ENCODE measurements at regions not wholly inside any gene's neighbourhood (a gene's known extent, or its start where the extent isn't known, plus 50 kb on each side); places are given as distances from the start of the nearest gene placed in this dataset.
A peak's percentile ranks its signal among the peaks of the same experiment; 100 is the strongest.

DNA sequence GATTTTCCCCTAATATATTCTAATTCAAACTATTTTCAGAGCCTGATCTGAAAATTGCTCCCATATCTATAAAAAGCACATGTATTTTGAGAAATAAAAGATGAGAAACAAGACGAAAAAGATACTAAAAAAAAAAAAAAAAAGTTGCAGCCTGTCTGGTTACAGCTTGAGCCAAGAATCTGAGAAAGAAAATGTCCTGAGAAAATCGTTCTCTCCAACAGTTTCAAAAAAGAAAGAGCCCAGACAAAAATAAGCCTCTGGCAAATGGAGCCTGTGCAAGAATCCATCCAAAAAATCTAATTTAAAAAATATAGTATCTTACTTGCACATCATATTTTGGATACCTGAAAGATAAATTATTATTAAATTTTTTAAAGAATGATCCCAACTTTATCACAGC, 163.0 kb upstream of the TBL1X start:
- intact Hi-C loops (cut with DNase I): no loop called here
- no peak for DNase-seq (ENCODE audit: low spot score)

DNA sequence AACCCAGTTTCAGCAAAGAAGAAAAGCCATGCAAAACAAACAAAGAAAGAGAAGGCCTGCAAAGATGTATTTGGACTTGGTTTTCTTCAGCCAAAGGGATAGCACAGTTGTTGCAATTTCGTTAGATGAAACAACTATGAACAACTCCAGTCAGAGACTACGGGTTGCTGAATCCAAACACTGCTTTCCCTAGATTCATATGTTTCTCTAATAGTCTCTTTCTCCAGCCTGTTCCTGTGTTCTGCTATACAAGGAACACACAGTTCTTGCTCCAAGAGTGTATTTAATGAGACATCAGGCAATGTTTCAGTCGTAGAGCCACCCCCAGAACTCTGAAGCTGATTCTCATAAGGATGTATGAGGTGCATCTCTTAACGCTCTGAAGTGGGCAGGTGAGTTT, 162.5 kb upstream of the TBL1X start:
- no peak for DNase-seq (ENCODE audit: low spot score)
- intact Hi-C loops (cut with DNase I): no loop called here

DNA sequence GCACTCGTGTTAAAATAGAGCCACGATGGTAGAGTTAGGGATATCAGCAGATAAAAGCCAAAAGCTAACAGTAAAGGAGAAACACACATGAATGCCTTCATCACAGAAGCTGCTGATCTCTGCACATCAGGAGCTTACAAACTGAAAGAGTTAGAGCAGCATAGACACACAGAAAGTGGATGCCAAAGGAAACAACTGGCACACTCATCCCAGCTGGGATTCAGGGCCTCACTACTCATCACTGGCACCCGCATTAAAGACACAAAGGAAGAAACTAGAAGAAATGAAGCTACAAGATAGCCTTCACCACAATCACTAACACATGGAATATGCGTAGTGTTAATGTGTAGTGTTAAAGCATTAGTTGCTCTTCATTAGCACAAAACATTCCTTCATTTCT, 156.4 kb upstream of the TBL1X start:
- intact Hi-C loops (cut with DNase I): no loop called here
- no peak for DNase-seq (ENCODE audit: low spot score)

DNA sequence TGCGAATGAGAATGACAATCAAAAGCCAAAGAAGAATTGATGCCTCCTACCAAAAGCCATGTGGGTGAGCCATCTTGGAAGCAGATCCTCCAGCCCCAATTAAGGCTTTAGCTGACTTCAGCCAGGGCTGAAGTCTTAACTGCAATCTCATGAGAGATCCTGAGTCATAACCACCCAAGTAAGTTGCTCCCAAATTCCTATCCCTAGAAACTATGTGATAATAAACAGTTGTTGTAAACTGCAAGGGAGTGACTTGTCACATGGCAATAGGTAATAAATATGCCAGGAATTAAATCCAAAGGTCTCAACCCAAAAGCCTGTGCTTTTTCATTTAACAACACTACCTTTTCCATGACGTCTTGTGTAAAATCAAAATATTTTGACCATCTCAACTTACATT, 154.2 kb upstream of the TBL1X start:
- no peak for DNase-seq (ENCODE audit: low spot score)
- intact Hi-C loops (cut with DNase I): no loop called here

DNA sequence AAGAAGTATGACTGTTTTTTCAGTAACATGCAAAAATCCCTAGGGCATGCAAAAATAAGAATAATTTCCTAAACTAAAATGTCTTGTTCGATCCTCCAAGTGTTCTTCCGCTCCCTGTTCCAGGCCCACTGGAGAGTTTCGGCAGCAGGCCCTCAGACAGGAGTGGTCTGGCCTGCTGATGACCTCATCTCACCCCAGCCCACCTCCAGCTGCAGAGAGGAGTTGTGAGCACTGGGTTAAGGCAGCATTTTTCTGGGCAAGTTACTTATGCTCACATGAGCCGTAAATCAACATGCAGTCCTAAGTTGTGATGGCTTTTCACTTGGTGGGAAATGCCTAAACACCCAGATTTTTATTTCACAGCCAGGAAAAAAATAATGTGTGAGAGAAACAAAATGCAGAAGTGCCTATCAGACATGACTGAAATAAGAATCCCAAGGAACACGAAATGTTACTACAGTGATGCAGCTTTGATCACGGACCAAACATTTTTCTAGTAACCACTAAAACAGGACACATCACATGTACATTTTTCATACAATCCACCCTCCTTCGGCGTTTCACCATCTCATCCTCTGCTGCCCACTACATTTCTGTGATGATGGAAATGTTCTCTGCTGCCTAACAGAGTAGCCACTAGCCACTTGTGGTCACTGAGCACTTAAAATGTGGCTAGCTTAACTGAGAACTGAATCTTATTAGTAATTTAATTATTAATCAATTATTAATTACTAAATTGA, 153.3 kb upstream of the TBL1X start:
- no peak for DNase-seq (ENCODE audit: low spot score)
- intact Hi-C loops (cut with DNase I): no loop called here

DNA sequence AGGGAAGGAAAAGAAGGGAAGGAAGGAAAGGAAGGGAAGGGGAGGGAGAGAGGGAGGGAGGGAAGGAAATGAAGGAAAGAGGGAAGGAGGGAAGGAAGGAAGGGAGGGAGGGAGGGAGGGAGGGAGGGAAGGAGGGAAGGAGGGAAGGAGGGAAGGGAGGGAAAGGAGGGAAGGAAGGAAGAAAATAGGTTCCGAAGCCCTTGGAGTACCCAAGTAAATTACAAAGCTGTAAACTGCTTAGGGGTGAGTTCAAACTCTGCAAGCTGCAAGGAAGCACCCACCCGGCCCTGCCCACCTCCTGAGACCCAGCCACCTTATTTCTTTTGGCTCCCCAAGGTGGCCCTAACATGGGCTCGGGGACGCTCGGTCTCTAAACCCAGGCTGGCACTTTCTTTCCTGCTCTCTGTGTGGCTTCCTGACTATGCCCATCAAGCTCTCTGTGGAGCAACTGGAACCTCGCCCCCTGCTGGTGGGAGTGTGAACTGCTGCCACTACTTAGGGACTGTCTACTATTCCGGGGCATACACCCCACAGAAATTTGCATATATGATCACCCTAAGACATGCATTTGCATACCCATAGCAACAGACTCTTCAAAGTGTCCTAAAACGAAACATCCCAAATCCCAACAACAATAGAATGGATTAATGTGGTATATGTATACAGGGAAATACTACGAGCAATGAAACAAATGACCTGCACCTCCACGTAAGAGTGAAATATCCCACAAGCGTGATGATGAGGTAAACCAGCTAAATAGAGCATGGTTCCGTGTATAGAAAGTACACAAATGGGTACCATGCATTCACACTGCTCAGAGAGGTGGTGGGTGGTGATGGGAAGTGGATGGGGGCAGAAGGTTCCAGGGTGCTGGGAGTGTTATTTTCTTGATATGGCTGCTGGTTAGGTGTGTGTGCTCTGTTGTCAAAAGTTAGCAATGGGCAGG, 151.7 kb upstream of the TBL1X start:
- intact Hi-C loops (cut with DNase I): no loop called here
- DNase-seq (ENCODE audit: low spot score): no peak

DNA sequence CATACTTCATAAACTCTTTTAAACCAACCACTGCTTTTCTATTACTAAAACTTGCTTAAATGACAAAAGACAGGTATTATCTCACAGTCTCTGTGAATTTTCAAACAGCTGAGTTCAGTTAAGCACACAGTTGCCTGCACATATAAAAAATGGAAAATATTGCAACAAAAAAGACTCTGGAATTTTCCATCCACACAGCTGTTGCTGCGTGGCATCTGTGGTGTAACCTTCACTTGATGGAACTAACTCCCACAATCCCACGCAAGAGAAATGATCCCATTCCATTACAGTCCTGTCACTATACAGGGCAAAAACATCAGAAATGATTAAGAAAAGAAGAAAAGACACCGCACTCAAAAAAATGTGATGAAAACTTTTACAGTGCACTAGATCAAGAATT, 149.8 kb upstream of the TBL1X start:
- no peak for DNase-seq (ENCODE audit: low spot score)
- intact Hi-C loops (cut with DNase I): no loop called here

DNA sequence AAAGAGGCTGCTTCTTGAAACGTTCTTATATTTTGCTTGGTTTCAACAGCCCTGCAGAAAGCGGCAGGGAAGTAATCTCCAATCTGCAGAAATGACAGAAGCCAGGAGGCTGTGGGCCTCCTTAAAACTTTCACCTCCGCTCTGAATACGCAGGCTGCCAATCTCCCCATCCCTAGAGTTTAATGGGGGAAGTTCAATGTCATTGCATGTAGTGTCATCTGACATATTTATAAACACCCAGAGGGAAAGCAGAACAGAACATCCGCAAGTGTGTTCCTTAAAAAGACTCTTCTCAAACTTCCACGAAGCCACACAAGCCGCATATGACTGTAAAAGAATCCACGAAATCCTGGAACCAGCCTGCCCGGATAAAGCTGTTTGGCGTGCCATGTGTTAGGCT, 148.8 kb upstream of the TBL1X start:
- no peak for DNase-seq (ENCODE audit: low spot score)
- intact Hi-C loops (cut with DNase I): no loop called here

DNA sequence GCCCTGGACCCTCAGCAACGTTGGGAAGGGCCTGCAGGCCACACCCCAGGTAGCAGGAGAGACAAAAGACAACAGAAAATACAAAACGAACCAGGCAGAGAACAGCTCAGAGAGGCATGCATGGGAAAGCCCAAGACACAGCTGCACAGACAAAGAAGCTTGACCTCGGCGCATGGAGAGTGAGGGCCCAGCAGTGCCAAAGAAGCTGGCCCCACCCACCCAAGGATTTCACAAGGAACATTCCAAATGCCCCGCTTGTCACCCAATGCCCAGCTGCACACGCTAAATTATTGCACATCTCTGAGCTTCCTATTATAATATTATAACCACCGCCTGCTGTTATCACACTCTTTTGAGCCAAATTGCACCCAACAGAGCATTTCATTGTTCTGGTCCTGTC, 147.7 kb upstream of the TBL1X start:
- no peak for DNase-seq (ENCODE audit: low spot score)
- intact Hi-C loops (cut with DNase I): no loop called here

DNA sequence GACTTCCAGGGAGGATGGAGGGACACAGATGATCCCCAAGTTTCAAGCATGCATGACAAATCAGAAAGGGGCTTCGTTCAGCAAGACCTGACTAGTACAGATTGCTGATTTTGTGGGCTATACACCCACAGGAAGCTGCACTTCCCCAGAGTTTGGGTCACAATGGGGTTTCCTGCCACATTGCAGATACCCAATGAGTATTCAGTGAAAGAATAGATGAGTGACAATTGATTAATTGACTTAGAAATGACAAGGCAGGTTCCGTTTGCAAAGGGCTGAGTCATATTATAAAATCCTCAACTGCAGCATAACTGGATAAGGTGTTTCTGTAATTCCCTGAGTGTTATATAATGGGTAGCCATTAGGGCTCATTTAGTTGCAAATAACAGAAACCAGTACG, 146.6 kb upstream of the TBL1X start:
- intact Hi-C loops (cut with DNase I): no loop called here
- DNase-seq (ENCODE audit: low spot score): no peak

DNA sequence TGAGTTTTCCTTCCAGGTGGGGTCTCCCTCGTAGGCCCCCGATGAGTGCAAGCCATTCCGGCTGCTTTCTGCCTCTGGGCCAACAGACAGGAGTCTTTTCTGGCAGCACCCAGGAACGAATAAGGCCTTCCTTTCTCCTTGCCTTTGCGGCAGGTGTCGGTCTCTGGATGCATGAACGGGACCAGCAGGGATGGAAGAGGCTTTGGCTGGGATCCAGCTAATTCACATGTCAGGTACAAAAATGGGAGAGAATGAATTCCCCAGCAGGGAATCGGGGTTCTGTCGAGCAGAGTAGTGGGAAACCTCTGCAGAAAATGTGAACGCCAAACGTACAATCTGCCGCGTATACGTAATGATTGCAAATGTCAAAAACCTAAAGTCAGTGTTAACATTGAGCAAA, 146.1 kb upstream of the TBL1X start:
- no peak for DNase-seq (ENCODE audit: low spot score)
- intact Hi-C loops (cut with DNase I): no loop called here

DNA sequence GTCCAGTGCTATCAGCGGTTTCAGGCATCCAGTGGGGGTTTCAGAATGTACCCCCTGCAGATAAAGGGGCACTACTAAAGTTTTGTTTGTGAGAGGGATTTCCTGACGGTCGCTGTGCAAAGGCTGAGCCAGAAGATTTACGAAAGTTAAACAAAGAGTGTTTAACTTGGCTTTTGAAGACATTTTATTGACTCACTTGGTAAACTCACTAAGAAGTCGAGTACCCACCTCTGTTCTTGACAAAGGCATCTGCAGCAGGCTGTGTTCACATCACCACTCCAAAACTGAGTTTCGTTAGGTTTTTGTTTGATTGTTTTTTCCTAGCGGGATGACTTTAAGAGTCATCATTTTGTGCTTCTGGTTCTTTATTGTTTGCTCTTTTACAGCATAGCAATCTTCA, 143.9 kb upstream of the TBL1X start:
- no peak for DNase-seq (ENCODE audit: low spot score)
- intact Hi-C loops (cut with DNase I): no loop called here

DNA sequence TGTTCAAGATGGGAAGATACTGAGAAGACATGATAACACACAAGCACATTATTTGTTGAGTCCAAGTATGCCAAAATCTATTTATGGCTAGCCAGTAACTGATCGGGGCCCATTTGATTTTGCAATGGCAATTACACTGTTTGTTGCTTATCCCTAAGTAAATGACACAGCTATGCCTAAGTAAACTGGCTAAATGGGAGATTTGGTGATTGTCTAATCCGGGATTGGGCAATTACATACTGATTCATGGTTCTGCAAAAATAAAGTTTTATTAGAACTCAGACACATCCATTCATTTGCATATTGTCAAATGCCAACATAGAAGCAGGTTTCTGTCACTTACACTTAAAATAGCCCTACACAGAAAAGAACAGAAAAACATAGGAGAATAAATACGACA, 140.2 kb upstream of the TBL1X start:
- intact Hi-C loops (cut with DNase I): no loop called here
- no peak for DNase-seq (ENCODE audit: low spot score)

DNA sequence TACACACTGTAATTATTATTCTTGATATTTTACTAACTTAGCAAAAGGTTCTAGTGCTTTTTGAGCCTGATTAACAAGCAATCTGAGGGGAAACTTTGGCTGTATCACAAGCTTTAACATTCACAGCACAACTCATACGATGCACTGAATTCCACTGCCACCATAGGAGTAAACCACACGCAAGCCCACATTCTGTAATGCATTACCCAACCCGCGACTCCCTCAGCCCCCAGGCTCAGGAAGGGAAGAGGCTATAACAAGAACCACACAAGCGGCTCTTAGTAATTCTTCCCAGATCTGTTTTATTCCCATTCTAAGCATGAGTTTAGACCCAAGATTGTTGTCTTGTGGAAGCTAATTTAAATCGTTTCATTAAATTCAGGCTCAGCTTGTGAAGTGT, 138.5 kb upstream of the TBL1X start:
- intact Hi-C loops (cut with DNase I): no loop called here
- DNase-seq (ENCODE audit: low spot score): no peak

DNA sequence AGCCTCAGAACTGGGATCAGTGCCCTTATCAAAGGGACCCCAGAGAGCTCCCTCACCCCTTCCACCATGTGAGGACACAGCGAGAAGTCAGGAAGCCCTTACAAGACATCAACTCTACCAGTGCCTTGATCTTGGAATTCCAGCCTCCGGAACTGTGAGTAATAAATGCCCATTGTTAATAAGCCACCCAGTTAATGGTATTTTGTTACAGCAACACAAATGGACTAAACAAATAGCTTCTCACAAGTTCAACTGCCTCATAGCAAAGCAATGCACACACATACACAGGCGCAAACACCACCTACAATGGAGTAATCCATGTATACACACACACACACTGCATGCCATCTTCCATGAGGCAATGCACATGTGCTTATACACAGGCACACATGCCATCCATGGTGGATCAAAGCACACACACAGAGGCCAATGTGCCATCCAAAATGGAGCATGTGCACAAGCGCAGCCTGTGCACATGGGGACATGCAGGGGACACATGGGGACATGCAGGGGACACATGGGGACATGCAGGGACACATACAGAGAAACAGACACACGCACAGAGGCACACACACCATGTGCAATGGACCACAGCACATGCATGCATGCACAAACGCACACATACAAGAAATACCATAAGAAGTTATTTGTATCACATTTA, 137.6 kb upstream of the TBL1X start:
- no peak for DNase-seq (ENCODE audit: low spot score)
- intact Hi-C loops (cut with DNase I): no loop called here

DNA sequence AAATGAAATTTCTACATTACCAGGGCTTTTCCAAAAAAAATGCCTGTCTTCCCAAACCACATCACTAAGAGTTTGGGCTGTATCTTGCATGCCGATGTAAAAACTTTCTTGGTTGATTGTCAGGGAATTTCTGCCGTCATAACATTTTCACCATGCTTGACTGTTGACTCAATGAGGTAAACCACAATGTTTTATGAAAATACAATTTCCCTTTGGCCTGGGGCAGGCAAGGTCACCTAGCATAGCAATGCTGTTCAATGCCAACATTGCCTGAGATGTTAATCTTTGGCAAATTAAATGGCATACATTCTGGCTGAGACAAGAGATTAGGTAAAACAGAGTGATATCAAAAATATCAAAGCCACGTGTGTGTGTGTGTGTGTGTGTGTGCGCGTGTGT, 137.1 kb upstream of the TBL1X start:
- DNase-seq (ENCODE audit: low spot score): no peak
- intact Hi-C loops (cut with DNase I): no loop called here

DNA sequence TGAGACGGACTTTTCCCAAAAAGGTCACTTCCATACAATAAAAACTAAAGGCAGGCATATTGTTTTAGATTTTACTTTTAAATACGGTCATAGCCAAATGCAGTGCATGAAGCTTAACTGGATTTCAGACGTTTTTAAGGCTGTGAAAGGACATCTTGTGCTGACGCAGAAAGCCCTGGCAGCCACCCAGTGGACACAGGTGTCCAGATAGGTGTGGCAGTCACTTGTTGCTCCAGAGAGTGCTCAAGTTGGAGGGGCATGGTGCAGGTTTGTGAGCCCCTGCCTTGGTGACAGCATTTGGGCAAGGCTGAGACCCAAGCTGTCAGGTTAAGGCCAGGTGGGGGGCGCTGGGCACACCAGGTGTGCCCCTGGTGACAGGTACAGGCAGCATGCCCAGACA, 135.8 kb upstream of the TBL1X start:
- DNase-seq (ENCODE audit: low spot score): no peak
- intact Hi-C loops (cut with DNase I): no loop called here

DNA sequence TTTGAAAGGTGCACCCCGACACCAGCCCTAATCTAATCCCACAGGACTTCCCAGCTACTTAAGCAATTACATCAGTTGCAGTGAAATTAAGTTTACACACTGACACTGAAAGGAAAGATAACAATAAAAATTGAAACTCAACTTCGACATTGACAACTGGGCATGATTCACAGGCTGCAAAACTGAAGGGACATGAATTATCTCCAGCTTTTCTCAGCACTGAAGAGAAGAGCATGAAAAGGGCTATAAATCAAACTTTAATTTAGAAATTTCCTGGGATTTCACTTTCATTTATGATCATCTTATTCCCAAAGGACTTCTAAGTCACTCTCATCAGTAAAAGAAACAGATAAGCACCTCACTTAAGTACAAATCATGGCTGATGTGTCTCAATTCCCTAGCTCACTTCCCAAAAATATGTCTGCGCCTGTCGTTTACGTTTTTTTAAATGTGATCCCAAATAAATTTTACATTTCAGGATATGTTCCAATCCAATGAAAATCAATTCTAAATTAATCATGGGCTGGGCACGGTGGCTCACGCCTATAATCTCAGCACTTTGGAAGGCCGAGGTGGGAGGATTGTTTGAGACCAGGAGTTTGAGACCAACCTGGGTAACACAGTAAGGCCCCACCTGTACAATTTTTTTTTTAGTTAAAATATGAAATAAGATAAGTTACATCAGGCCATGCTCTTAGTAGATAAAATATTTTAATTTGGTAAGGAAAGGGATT, 134.4 kb upstream of the TBL1X start:
- DNase-seq (ENCODE audit: low spot score): no peak
- intact Hi-C loops (cut with DNase I): no loop called here

DNA sequence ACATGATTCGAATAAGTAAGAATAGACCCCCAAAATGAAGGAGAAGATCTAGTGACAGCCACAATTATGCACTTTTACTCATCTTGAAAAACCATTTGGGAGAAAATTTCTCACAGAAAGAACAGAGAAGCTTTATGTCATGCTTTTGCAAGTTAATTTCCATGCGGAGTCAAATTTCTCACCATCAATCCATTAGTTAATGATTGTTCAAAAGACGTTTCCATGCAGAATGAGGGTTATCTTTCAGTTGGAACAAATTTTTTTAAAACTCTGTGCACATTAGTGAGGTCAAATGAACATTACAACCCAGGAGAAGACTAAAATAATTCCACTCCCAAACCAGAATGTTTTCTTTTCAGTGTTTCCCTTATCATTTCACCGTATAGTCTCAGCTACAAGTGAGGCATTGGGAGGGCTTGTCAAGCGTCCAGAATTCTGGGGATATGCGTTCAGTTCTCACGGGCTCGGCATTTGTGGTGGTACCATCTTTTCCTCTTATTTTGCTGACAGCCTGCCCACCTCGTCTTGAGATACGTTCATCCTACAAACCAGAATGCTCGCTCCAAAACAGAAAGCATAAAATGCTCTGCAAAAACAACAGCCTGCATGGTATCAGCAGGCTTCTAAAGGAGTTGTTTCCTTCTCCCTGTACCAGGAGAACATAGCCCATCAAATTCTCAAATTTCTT, 130.8 kb upstream of the TBL1X start:
- peak; percentile 12 for DNase-seq (ENCODE audit: low spot score)
- intact Hi-C loops (cut with DNase I): no loop called here

Data from cardiac septum (tissue), 1 donor.